GM12892 (cell line): ENCODE measurements at regions not wholly inside any gene's neighbourhood (a gene's known extent, or its start where the extent isn't known, plus 50 kb on each side); places are given as distances from the start of the nearest gene placed in this dataset.

Experiments
- POLR2A ChIP-seq: IDR thresholded peaks from 2 replicates; pipeline ENCODE4 v1.6.1; 2011; ENCODE audit warnings: low read depth, low read length, control low read depth
- POLR2AphosphoS5 ChIP-seq: IDR thresholded peaks from 2 replicates; pipeline ENCODE4 v1.6.1; 2011; ENCODE audit warnings: low read depth, low read length, control low read depth
- TAF1 ChIP-seq: IDR thresholded peaks from 2 replicates; pipeline ENCODE4 v1.6.1; 2011; ENCODE audit warnings: low read depth, mild to moderate bottlenecking, control low read depth, low read length, borderline replicate concordance

DNA sequence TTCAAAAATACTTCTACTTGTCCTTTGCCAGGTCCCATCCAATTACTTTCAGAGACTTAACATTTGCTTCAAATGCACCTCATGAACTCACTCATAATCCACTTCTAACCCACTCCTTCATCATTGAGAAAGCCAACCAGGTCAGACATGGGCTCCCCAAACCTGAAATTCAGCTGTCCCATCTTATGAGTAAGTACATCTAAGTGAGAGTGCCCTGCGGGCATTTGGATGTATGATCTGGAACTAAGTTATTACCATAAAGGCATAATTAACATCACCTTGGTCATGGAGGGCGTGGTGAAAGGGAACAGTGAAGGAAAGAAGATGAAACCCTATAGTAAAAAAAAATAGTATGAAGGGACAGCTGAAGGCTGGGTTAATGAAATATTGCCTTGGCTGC, 896.8 kb downstream of the C6orf118 start:
- no peak for TF ChIP-seq POLR2AphosphoS5
- TF ChIP-seq POLR2A: no peak
- no peak for TF ChIP-seq TAF1
